GM12864 (cell line): ENCODE measurements at regions not wholly inside any gene's neighbourhood (a gene's known extent, or its start where the extent isn't known, plus 50 kb on each side); places are given as distances from the start of the nearest gene placed in this dataset.
"Not testable (repeated sequence)": the region's sequence is repeated elsewhere in the genome, so short reads cannot be mapped to it uniquely, and the experiment has no call there.

ENCODE experiments used
- DNase-seq: peaks from one replicate; pipeline ENCODE4 v3.0.0-alpha.2; 2011; ENCODE audit warnings: low read depth
- H3K4me3 ChIP-seq: 2 replicates; pipeline ENCODE4 v1.5.1; 2011; ENCODE audit warnings: mild to moderate bottlenecking, low read depth, low read length, control low read depth
- CTCF ChIP-seq: IDR thresholded peaks from 2 replicates; pipeline ENCODE4 v1.5.1; 2011; ENCODE audit warnings: low read depth, mild to moderate bottlenecking, moderate library complexity, low read length, control low read depth, inconsistent platforms; ENCODE audit errors: missing control alignments

GRCh38 chr20:6295127-6295866 is 172.5 kb upstream of the FERMT1 start:
- DNase-seq, result no peak
- TF ChIP-seq CTCF, result no peak
- no peak overlapping the region for H3K4me3 ChIP-seq

GRCh38 chr20:6287471-6287870 is 164.6 kb upstream of the FERMT1 start:
- TF ChIP-seq CTCF, result no peak
- no peak overlapping the region for H3K4me3 ChIP-seq
- DNase-seq, result no peak

GRCh38 chr20:6282642-6283041 is 159.8 kb upstream of the FERMT1 start:
- no peak overlapping the region for H3K4me3 ChIP-seq
- no peak for DNase-seq
- TF ChIP-seq CTCF, result no peak

GRCh38 chr20:6277661-6278240 is 154.9 kb upstream of the FERMT1 start:
- TF ChIP-seq CTCF, result no peak
- no peak overlapping the region for H3K4me3 ChIP-seq
- no peak for DNase-seq

GRCh38 chr20:6270404-6270803 is 147.6 kb upstream of the FERMT1 start:
- not testable (repeated sequence) for DNase-seq, H3K4me3 ChIP-seq

- DNase-seq, result no peak
- H3K4me3 ChIP-seq, result no peak overlapping the region
- no peak for TF ChIP-seq CTCF
These were observed 146.5 kb upstream of the FERMT1 start for GRCh38 chr20:6269168-6269873.

GRCh38 chr20:6265204-6265904 is 142.5 kb upstream of the FERMT1 start:
- H3K4me3 ChIP-seq, result no peak overlapping the region
- no peak for TF ChIP-seq CTCF
- DNase-seq, result peak; percentile 1
